HG02852 (cell line): ENCODE measurements at regions not wholly inside any gene's neighbourhood (a gene's known extent, or its start where the extent isn't known, plus 50 kb on each side); places are given as distances from the start of the nearest gene placed in this dataset.
"Not testable (repeated sequence)": the region's sequence is repeated elsewhere in the genome, so short reads cannot be mapped to it uniquely, and the experiment has no call there.

Experiments
- ATAC-seq: cut with Tn5 transposase; IDR thresholded peaks from one replicate; pipeline ENCODE4 v1.9.1; 2021; ENCODE audit warnings: mild to moderate bottlenecking, moderate library complexity; ENCODE audit not compliant: unreplicated experiment

DNA sequence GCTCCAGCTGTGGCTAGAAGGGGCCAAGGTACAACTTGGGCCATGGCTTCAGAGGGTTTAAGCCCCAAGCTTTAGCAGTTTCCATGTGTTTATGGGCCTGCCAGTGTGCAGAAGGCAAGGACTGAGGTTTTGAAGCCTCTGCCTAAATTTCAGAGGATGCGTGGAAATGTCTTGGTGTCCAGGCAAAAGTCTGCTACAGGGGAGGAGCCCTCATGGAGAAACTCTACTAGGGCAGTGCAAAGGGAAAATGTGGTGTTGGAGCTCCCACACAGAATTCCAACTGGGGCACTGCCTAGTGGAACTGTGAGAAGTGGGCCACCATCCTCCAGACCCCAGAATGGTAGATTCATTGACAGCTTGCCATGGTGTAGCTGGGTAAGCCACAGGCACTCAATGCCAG lies 527.2 kb upstream of the RORB start:
- no peak for ATAC-seq

DNA sequence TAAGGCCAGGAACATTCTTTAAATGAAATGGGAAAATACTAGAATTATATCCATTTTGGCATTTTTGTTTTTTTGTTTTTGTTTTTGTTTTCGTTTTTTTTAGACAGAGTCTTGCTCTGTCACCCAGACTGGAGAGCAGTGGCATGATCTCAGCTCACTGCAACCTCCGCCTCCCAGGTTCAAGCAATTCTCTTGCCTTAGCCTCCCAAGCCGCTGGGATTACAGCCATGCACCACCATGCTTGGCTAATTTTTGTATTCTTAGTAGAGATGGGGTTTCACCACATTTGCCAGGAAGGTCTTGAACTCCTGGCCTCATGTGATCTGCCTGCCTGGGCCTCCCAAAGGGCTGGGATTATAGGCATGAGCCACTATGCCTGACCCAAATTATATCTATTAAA lies 520.7 kb upstream of the RORB start:
- ATAC-seq = not testable (repeated sequence)

DNA sequence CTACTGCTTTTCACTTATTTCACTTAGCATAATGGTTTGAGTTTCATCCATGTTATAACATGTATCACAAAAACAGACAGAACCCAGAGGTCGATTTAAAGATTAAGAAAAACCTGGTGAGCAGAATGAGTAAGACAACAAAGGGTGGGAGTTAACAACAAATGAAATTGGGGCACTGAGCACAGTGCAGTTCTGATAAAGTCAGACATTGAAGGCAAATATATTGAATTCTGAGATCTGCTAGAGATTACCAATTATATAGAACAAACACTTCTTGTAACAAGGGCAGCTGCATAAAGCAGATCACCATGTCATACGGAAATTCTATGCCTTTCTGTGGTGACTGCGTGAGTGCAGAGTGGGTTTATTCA lies 517.3 kb upstream of the RORB start:
- no peak for ATAC-seq

DNA sequence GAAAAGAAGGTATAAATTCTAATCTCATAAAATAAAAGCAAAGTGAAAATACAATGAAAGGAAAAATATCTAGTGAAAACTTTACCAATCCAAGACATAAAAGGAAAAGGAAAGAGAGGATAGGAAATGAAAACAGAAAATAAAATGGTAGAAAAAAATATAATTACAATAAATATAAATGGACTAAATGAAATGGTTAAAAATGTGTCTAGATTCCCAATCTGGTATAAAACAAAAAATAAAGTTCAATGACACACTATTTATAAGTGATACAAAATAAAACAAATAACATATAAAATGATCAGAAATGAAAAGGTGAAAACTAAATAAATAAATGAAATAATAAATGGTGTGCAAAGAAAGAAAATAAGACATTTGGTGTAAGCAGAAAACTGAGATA lies 516.4 kb upstream of the RORB start:
- ATAC-seq = no peak

DNA sequence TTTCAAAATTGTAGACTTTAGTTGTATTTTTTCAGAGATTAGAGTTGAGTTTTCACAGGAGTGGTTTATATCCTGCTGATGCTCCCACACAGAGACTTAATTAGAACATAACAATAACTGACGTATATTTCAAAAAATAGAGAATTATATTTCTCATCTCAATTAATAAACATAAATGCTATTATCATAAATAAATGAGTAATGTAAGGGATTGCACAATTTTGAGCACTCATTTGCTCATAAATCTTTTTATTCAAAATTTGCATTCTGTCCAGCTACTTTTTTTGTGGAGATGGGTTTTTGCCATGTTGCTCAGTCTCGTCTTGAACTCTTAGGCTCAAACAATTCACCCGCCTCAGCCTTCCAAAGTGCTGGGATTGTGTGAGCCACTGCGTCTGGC lies 515.7 kb upstream of the RORB start:
- no peak for ATAC-seq

DNA sequence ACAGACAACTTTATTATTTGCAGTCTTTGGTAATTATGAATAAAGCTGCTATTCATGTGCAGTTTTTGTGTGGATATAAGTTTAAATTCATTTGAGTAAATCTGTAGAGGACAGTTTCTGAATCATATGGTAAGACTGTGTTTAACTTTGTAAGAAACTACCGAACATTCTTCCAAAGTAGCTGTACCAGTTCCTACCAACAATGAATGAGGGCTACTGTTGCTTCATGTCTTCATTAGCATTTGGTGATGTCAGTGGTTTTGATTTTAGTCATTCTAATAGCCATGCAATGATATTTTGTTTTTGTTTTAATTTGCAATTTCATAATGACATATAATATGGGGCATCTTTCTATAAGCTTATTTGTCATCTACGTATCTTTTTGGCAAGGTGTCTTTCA lies 501.3 kb upstream of the RORB start:
- ATAC-seq = no peak

DNA sequence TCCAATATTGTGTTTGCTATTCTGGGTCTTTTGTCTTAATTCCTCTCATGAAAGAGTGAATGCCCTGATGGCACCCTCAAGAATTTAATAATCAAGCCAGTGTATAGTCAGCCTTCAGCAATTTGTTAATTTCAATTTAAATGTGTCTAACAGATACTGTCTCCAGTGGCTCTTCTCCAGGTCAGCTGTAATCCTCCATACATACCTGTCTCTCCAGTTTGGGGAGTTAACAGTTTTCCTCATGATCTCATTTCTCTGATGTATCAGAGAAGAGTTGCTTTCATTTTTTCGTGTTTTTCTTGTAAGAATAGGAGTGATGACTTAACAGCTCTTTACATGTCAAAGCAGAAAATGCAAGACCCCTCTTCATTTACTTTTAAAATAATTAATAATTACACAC lies 500.3 kb upstream of the RORB start:
- no peak for ATAC-seq

DNA sequence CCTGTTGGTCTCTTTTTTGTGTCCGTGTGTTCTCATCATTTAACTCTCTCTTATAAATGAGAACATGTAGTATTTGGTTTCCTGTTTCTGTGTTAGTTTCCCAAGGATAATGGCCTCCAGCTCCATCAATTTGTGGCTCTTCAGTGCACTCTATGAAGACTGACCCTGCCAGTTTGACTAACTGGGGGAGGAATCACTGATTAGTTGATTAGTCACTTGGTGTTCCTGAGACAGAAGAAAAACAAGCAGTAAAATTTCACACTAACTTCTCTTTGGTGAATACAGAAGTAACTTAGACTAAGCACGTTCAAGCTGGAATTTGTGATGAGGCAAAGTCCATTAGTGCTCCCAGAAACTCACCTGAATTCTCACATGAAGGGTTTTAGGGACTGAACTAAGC lies 495.8 kb upstream of the RORB start:
- ATAC-seq = no peak

DNA sequence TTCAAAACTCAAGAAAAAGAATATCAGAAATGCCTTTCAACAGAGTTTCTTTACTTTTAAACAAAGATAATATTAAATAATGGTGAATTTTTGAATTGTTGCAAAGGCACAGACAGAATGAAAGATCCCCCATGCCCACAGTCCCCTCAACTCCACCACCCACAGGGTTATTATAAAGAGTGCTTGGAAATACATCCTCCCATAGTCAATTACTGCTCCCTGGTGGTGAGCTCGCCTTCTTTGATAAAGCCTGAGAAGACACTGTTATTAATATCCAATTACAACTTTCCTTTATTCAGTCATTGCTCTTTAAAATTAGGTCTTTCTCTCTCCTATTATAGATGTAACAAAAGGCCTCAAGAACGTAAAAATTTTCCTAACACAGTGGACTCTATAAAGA lies 490.2 kb upstream of the RORB start:
- ATAC-seq = no peak

DNA sequence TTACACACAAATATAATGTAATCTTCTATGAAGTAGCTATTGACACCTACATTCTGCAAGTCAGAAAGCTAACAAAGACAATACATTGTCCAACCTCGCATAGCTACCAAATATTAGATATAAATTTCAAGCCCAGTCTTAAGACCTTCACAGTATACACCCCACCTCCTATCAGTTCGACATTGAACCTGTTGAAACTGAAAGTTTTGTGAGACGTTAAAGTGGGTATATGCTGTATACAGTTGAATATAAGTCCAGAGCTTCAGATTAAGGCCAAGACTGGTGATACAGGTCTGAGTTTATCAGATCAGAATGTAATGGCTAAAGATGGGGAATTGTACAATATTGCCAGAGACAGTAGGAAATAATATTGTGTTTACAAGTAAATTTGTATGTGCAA lies 489.3 kb upstream of the RORB start:
- no peak for ATAC-seq

DNA sequence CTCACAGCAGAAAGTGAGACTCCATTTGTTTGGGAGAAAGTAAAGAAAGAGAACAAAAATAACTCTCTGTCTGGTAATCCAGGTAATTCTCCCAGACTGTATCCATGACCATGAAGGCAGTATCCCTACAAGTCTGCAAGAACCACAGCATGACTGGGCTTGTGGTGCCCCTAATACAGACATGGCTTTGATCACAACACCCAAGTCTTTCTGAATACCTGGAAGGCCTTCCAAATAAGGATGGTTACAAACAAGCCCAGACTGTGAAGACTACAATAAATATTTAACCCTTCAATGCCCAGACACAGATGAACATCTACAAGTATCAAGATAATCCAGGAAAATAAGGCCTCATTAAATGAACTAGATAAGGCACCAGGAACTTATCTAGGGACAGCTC lies 481.1 kb upstream of the RORB start:
- no peak for ATAC-seq

DNA sequence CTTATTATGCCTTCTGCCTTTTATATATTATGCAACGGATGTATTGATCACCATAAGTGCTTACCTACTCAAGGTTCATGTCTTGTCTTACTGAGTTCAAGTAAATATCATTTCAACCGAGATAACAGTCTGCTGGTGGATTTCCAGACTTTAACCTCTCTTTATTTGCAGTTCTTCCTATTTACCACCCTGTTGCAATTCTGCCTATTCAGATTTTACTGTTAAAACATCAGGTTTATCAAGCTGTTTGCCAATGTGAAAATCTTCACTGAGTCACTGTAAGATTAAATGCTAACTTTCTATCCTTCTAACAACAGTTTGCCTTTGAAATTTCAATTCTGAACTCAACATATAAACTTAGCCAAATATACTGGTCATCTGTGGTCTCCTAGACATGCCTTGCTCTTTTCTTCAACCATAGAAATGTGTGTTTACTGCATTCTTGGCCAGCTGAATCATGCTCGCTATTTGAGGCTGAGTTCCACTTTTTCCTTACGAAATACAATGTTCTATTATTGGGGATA lies 471.7 kb upstream of the RORB start:
- no peak for ATAC-seq

DNA sequence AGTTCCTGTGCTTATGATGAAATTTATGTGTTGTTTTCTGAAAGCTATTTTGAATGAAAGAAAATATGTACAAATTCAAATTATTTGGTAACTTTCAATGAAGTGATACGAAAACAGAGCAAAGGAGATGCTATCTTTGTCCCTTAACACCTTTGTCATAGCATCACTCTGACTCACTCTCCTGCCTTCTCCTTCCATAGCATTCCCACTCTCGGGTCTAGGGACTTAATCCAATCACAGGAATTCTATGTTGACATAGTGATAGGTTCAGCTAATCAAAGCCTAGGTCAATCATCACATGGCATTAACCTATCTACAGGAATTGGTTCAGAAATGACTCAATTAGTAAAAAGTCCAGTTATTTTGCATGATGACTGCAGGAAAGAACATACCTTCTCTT lies 464.7 kb upstream of the RORB start:
- no peak for ATAC-seq

DNA sequence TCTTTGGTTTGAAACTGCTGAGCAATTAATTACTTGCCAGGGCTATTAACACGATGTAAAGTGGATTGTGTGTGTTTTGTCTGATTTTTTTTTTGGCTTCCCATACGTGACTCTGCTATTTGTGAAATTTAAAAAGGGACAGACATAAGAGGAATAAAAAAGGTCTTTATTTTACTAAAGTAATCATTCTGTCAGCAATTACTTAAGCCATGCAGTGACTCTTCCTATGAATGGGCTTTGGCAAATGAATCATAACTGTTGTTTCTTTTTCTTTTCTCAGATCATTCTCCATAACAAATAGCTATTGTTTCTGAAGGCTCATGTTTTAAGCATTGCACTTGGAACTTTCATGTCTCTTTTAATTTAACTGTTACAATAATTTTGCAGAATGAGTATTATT lies 461.3 kb upstream of the RORB start:
- no peak for ATAC-seq

DNA sequence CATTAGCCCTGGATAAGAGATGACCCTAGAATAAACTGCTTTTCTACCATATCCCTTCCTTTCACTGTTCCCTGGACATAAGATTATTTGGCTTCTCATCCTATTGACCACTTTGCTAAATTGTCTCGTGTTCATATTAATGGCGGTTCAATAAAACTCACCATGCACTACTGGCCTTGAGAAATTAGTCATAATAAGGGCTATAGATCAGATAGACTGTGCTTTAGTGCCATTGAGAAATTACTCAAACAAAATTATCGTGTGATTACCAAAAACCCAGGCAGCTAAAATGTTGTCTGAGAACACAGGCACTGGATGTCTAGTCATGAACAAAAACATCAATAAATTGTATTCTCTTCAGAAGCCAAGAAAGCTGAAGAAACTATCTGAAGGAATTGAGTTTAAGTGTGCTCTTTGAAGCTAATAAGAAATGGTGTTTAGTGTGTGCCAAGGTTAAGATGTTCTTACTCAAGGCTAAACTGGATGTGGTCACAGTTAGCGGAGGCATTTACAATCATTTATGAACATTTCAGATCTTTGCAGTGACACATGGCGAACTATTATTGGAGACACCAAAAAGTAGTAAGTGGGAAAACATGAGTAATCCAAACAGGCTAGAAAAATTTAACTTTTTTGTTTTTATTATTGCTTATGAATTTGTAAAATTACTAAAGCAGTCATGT lies 460.4 kb upstream of the RORB start:
- ATAC-seq = no peak

DNA sequence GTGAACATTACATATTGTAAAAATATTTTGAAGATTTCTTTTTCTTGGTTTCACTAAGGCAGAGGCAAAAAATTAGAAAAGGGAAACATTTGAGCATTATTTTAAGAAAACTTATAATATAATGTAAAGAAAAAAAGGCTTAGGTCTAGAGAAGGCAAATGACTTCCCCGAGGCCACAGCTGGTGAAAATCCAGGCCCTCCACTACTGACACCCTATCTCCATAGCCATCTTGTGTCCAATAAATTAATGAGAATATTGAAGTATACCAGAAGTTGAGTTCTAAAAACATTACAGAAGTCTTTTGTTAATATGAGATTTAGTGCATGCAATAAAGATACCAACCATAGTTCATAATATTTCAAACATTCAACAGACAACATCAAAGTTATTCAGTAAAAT lies 459.9 kb upstream of the RORB start:
- ATAC-seq = no peak

DNA sequence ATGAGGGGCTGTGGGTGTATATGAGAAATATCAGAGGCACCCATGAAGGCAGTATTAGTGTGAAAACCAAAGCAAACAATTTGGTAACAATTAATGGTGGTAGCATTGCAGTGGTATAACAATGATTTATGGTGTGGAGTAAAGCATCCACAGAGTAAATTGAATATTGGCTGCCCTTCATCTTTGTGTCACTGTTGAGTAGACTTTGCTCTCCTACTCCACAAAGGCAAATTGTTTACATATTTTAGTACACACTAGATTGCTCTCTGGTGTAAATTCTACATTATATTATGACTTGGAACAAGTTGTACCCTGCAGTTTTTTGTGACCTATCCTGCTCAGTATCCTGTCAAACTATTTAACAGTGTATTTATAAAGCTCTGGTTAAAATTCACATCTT lies 455.5 kb upstream of the RORB start:
- no peak for ATAC-seq

DNA sequence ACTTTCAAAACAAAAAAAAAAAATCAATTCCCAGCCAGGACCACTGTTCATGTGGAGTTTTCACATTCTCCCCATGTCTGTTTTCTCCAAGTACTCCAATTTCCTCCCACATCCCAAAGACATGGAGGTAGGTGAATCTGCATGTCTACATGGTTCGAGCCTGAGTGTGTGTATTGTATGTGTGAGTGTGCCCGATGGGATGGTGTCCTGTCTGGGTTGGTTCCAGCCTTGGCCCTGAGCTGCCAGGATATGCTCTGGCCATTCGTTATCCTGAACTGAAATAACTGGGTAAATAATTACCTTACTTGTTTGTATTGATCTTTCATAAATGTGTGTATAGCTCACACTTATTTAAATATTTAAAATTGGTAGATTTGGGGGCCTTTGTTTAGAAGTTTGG lies 452.3 kb upstream of the RORB start:
- ATAC-seq = no peak

DNA sequence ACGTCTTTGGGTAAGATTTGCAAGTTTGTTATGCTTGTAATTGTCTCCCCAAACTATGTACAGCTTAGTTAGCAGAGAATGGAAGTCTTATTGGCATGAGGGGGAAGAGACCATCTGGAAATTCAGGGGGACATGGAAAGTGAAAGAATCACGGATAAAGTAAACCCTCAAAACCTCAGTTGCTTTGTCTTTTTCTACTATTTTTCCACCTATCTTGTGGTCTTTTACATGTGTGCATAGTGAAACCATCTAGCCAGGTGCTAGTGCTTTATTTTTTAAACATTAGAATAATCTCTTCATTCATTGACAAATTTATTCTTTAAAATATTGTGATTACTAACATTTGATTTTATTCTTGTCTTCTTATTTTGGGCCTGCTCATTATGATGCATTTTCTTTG lies 441.1 kb upstream of the RORB start:
- no peak for ATAC-seq

DNA sequence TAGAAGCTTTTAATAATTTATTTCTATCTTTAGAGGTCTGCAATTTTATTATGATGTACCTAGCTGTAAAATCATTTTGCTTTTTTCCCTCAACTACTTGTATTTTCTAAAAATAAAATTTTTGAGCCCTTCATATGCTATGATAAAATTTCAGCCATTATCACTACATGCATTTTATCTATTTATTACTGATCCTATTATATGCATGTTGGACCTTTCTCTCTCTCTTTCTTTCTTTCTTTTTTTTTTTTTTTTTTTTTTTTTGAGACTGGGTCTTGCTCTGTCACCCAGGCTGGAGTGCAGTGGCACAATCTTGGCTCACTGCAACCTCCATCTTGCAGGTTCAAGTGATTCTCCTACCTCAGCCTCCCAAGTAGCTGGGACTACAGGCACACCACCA lies 440.1 kb upstream of the RORB start:
- ATAC-seq = not testable (repeated sequence)

DNA sequence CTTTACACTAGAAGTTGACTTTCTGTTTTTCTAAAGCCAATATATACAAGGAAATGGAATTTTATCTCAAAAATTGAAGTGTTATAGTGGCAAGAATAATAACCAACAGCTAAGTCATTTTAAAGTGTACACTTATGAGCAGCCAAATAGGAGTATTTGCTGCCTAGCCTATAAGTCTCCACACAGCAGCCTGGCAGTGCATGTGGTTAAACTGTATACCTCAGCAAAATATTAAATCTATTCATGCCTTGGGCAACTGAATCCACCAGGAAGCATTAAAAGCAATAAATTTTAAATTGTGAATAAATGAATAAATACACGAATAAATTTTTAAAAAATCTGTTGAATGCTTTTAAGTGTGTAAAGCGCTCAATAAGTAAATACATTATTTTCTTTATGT lies 432.4 kb upstream of the RORB start:
- no peak for ATAC-seq

DNA sequence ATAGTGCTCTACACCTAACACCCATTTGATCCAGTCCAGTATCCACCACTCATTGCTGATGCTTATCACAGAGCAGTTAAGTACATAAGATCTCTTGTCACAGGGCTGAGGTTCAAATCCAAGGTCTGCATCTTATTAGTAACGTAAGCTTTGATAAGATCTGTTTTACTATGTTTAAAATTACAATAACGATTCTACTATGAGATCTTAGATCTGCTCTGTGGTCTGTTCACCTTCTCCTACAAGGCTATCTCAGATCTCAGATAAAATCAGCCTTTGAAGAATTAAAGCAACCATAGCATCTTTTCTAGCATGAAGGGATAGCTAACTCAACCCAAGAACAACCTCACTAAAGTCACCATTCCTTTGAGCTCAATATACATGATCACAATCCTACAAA lies 431.0 kb upstream of the RORB start:
- no peak for ATAC-seq

DNA sequence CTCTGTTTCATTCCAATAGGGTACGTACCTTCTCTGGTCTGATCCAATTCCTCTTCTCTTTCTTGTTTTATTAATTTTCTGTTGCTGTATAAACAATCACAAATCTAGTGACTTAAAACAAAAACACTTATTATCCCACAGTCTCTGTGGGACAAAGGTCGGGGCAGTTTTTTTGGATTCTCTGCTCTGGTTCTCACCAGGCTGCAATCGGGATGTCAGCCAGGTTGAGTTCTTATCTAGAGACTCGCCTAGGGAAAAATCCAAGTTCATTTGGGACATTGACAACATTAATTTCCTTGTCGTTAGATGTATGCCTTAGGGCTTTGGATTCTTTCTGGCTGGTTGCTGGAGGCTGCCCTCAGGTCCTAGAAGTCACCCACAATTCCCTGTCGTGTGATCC lies 430.5 kb upstream of the RORB start:
- ATAC-seq = no peak
